Activated CD8-positive, alpha-beta memory T cell treated with anti-CD3 and anti-CD28 coated beads, Interleukin-2, amount 50 U/mL, for 1 hour (primary cell): ENCODE measurements at regions not wholly inside any gene's neighbourhood (a gene's known extent, or its start where the extent isn't known, plus 50 kb on each side); places are given as distances from the start of the nearest gene placed in this dataset.

Source experiments
- DNase-seq: peaks from one replicate; pipeline ENCODE4 v3.0.0-alpha.2; 2020; ENCODE audit errors: extremely low read depth

- DNase-seq: no peak
Measured at GRCh38 chr13:59445812-59446211, 717.9 kb downstream of the DIAPH3 start.

GRCh38 chr13:59446391-59446790 is 717.3 kb downstream of the DIAPH3 start:
- no peak for DNase-seq

- DNase-seq: no peak
Measured at GRCh38 chr13:59447031-59447430, 716.7 kb downstream of the DIAPH3 start.

GRCh38 chr13:59447846-59448620 is 715.7 kb downstream of the DIAPH3 start:
- no peak for DNase-seq

GRCh38 chr13:59449750-59450149 is 714.0 kb downstream of the DIAPH3 start:
- no peak for DNase-seq

- no peak for DNase-seq
Measured at GRCh38 chr13:59450229-59450628, 713.5 kb downstream of the DIAPH3 start.

- DNase-seq: no peak
Measured at GRCh38 chr13:59451236-59451635, 712.5 kb downstream of the DIAPH3 start.

GRCh38 chr13:59452189-59452890 is 711.4 kb downstream of the DIAPH3 start:
- no peak for DNase-seq

- no peak for DNase-seq
Measured at GRCh38 chr13:59458908-59459579, 704.7 kb downstream of the DIAPH3 start.

- DNase-seq: no peak
Measured at GRCh38 chr13:59459972-59460371, 703.8 kb downstream of the DIAPH3 start.

- DNase-seq: no peak
Measured at GRCh38 chr13:59461411-59461810, 702.3 kb downstream of the DIAPH3 start.

GRCh38 chr13:59463023-59463422 is 700.7 kb downstream of the DIAPH3 start:
- DNase-seq: no peak

GRCh38 chr13:59464926-59465325 is 698.8 kb downstream of the DIAPH3 start:
- no peak for DNase-seq

- no peak for DNase-seq
Measured at GRCh38 chr13:59468396-59468795, 695.3 kb downstream of the DIAPH3 start.

GRCh38 chr13:59471106-59471505 is 692.6 kb downstream of the DIAPH3 start:
- DNase-seq: no peak

- DNase-seq: no peak
Measured at GRCh38 chr13:59472134-59472533, 691.6 kb downstream of the DIAPH3 start.

- no peak for DNase-seq
Measured at GRCh38 chr13:59474696-59475095, 689.0 kb downstream of the DIAPH3 start.

GRCh38 chr13:59475911-59476310 is 687.8 kb downstream of the DIAPH3 start:
- no peak for DNase-seq

GRCh38 chr13:59476366-59476765 is 687.4 kb downstream of the DIAPH3 start:
- DNase-seq: no peak

- DNase-seq: no peak
Measured at GRCh38 chr13:59477011-59477410, 686.7 kb downstream of the DIAPH3 start.

- no peak for DNase-seq
Measured at GRCh38 chr13:59478908-59479307, 684.8 kb downstream of the DIAPH3 start.

GRCh38 chr13:59479629-59480028 is 684.1 kb downstream of the DIAPH3 start:
- no peak for DNase-seq
